MM.1S (cell line): ENCODE measurements at regions not wholly inside any gene's neighbourhood (a gene's known extent, or its start where the extent isn't known, plus 50 kb on each side); places are given as distances from the start of the nearest gene placed in this dataset.

Experiments used
- DNase-seq: peaks from one replicate; pipeline ENCODE4 v3.0.0-alpha.2; 2015
- H2AFZ ChIP-seq: fragments of 300-600 bp; sonication (generic); 2 replicates; pipeline ENCODE4 v1.6.0; 2016; ENCODE audit warnings: antibody characterized with exemption, low read length
- H3F3A ChIP-seq: fragments of 300-600 bp; sonication (generic); 2 replicates; pipeline ENCODE4 v1.6.1; 2016; ENCODE audit warnings: mild to moderate bottlenecking, antibody characterized with exemption, low read length, moderate library complexity, mixed read lengths; ENCODE audit not compliant: insufficient read depth
- H3K27ac ChIP-seq: fragments of 300-600 bp; sonication (generic); 2 replicates; pipeline ENCODE4 v1.5.1; 2016; ENCODE audit warnings: mild to moderate bottlenecking, low read length
- H3K27me3 ChIP-seq: fragments of 300-600 bp; sonication (generic); replicated peaks from 2 replicates; pipeline ENCODE4 v1.6.0; 2016; ENCODE audit warnings: low read length; ENCODE audit not compliant: insufficient read depth
- H3K36me3 ChIP-seq: fragments of 300-600 bp; sonication (generic); replicated peaks from 2 replicates; pipeline ENCODE4 v1.6.1; 2016; ENCODE audit warnings: mild to moderate bottlenecking, low read length, mixed read lengths; ENCODE audit not compliant: insufficient read depth
- H3K4me1 ChIP-seq: fragments of 300-600 bp; sonication (generic); 2 replicates; pipeline ENCODE4 v1.6.1; 2016; ENCODE audit warnings: low read length, mixed read lengths
- H3K4me2 ChIP-seq: fragments of 300-600 bp; sonication (generic); 2 replicates; pipeline ENCODE4 v1.6.0; 2016; ENCODE audit warnings: low read depth, low read length
- H3K4me3 ChIP-seq: fragments of 300-600 bp; sonication (generic); 2 replicates; pipeline ENCODE4 v1.5.1; 2016; ENCODE audit warnings: low read length, mixed read lengths
- H3K79me2 ChIP-seq: fragments of 300-600 bp; sonication (generic); 2 replicates; pipeline ENCODE4 v1.6.1; 2016; ENCODE audit warnings: mixed run types, low read length, mixed read lengths
- H3K9ac ChIP-seq: fragments of 300-600 bp; sonication (generic); 2 replicates; pipeline ENCODE4 v1.6.1; 2016; ENCODE audit warnings: low read length, mixed read lengths
- H3K9me2 ChIP-seq: fragments of 300-600 bp; sonication (generic); replicated peaks from 2 replicates; pipeline ENCODE4 v1.6.1; 2016; ENCODE audit warnings: mild to moderate bottlenecking, low read length, mixed read lengths; ENCODE audit not compliant: insufficient read depth
- H3K9me3 ChIP-seq: fragments of 300-600 bp; sonication (generic); replicated peaks from 2 replicates; pipeline ENCODE4 v1.6.1; 2016; ENCODE audit warnings: mild to moderate bottlenecking, low read length, mixed read lengths; ENCODE audit not compliant: insufficient read depth
- H4K20me1 ChIP-seq: fragments of 300-600 bp; sonication (generic); 2 replicates; pipeline ENCODE4 v1.6.1; 2016; ENCODE audit warnings: mild to moderate bottlenecking, low read length, moderate library complexity, mixed read lengths; ENCODE audit not compliant: insufficient read depth
- CTCF ChIP-seq: fragments of 300-600 bp; sonication (generic); IDR thresholded peaks from 2 replicates; pipeline ENCODE4 v1.5.1; 2016; ENCODE audit warnings: antibody characterized with exemption, low read length, mixed read lengths
- EZH2 ChIP-seq: fragments of 300-600 bp; sonication (generic); optimal IDR thresholded peaks from 2 replicates; pipeline ENCODE3; 2017; ENCODE audit warnings: low read depth, mild to moderate bottlenecking, antibody characterized with exemption, low read length, mixed read lengths
- EZH2phosphoT487 ChIP-seq: fragments of 300-600 bp; sonication (generic); IDR thresholded peaks from 2 replicates; pipeline ENCODE4 v1.6.1; 2018; ENCODE audit warnings: antibody characterized with exemption, low read length

GRCh38 chr10:2701802-2702201 lies 365.5 kb upstream of the PFKP start:
- no peak overlapping the region for H3K4me2 ChIP-seq
- H3K9me3 ChIP-seq, result no peaks in the 10 kb centered on the region
- no peaks in the 10 kb centered on the region for H4K20me1 ChIP-seq
- H3K79me2 ChIP-seq, result no peaks in the 10 kb centered on the region
- no peaks in the 10 kb centered on the region for H3K36me3 ChIP-seq
- no peak for TF ChIP-seq EZH2phosphoT487
- TF ChIP-seq CTCF, result no peak
- TF ChIP-seq EZH2, result no peak
- no peak for DNase-seq
- H3K4me3 ChIP-seq, result no peak overlapping the region
- H3F3A ChIP-seq, result no peaks in the 10 kb centered on the region
- no peaks in the 10 kb centered on the region for H3K27me3 ChIP-seq
- H3K9me2 ChIP-seq, result no peaks in the 10 kb centered on the region
- H3K9ac ChIP-seq, result no peak overlapping the region
- H3K4me1 ChIP-seq, result no peaks in the 10 kb centered on the region
- no peak overlapping the region for H2AFZ ChIP-seq
- H3K27ac ChIP-seq, result no peak overlapping the region

GRCh38 chr10:2700626-2701305 lies 366.6 kb upstream of the PFKP start:
- no peak for DNase-seq
- Histone ChIP-seq H3K4me3 (no peak overlapping the region), H2AFZ (no peak overlapping the region), H3K27ac (no peak overlapping the region), H3K4me2 (no peak overlapping the region), H3K9me2 (no peaks in the 10 kb centered on the region), H3K36me3 (no peaks in the 10 kb centered on the region), H3K27me3 (no peaks in the 10 kb centered on the region), H3K4me1 (no peaks in the 10 kb centered on the region), H3K79me2 (no peaks in the 10 kb centered on the region), H4K20me1 (no peaks in the 10 kb centered on the region), H3K9me3 (no peaks in the 10 kb centered on the region), H3F3A (no peaks in the 10 kb centered on the region), H3K9ac (no peak overlapping the region)
- TF ChIP-seq CTCF (no peak), EZH2phosphoT487 (no peak), EZH2 (no peak)

GRCh38 chr10:2688958-2689357 lies 378.4 kb upstream of the PFKP start:
- no peaks in the 10 kb centered on the region for H3K27me3 ChIP-seq

More at GRCh38 chr10:2688958-2689357, 378.4 kb upstream of the PFKP start:
- TF ChIP-seq EZH2phosphoT487 (no peak), CTCF (no peak), EZH2 (no peak)
- H3K36me3 ChIP-seq, result no peaks in the 10 kb centered on the region
- no peak overlapping the region for H3K4me3 ChIP-seq
- H3K27ac ChIP-seq, result no peak overlapping the region
- H3K4me2 ChIP-seq, result no peak overlapping the region
- H3K79me2 ChIP-seq, result no peaks in the 10 kb centered on the region
- H3K9ac ChIP-seq, result no peak overlapping the region
- no peaks in the 10 kb centered on the region for H3K9me2 ChIP-seq
- no peaks in the 10 kb centered on the region for H4K20me1 ChIP-seq
- no peaks in the 10 kb centered on the region for H3F3A ChIP-seq
- no peak for DNase-seq
- no peak overlapping the region for H2AFZ ChIP-seq
- no peaks in the 10 kb centered on the region for H3K4me1 ChIP-seq
- no peaks in the 10 kb centered on the region for H3K9me3 ChIP-seq
